HG03457 (cell line): ENCODE measurements at regions not wholly inside any gene's neighbourhood (a gene's known extent, or its start where the extent isn't known, plus 50 kb on each side); places are given as distances from the start of the nearest gene placed in this dataset.

Experiments used
- ATAC-seq: cut with Tn5 transposase; IDR thresholded peaks from one replicate; pipeline ENCODE4 v1.9.1; 2021; ENCODE audit warnings: moderate number of reproducible peaks; ENCODE audit not compliant: unreplicated experiment

GRCh38 chr2:16322308-16323125 lies 343.1 kb downstream of the CYRIA start:
- no peak for ATAC-seq

- no peak for ATAC-seq
These were observed 343.8 kb downstream of the CYRIA start for GRCh38 chr2:16321872-16322271.

GRCh38 chr2:16321256-16321655 lies 344.4 kb downstream of the CYRIA start:
- no peak for ATAC-seq

GRCh38 chr2:16320716-16321115 lies 344.9 kb downstream of the CYRIA start:
- ATAC-seq: no peak

GRCh38 chr2:16319551-16320121 lies 346.0 kb downstream of the CYRIA start:
- no peak for ATAC-seq

GRCh38 chr2:16318474-16319195 lies 347.0 kb downstream of the CYRIA start:
- no peak for ATAC-seq

GRCh38 chr2:16318051-16318450 lies 347.6 kb downstream of the CYRIA start:
- ATAC-seq: no peak

- ATAC-seq: no peak
These were observed 348.3 kb downstream of the CYRIA start for GRCh38 chr2:16317211-16317830.

- ATAC-seq: no peak
These were observed 349.0 kb downstream of the CYRIA start for GRCh38 chr2:16316456-16317210.

GRCh38 chr2:16315908-16316307 lies 349.7 kb downstream of the CYRIA start:
- no peak for ATAC-seq

GRCh38 chr2:16315458-16315835 lies 350.2 kb downstream of the CYRIA start:
- no peak for ATAC-seq

GRCh38 chr2:16314691-16315457 lies 350.8 kb downstream of the CYRIA start:
- no peak for ATAC-seq

- ATAC-seq: no peak
These were observed 351.6 kb downstream of the CYRIA start for GRCh38 chr2:16314001-16314400.

- ATAC-seq: no peak
These were observed 352.2 kb downstream of the CYRIA start for GRCh38 chr2:16313235-16313975.

GRCh38 chr2:16312771-16313170 lies 352.9 kb downstream of the CYRIA start:
- no peak for ATAC-seq

GRCh38 chr2:16311521-16312440 lies 353.9 kb downstream of the CYRIA start:
- no peak for ATAC-seq

GRCh38 chr2:16308816-16309215 lies 356.8 kb downstream of the CYRIA start:
- no peak for ATAC-seq

- no peak for ATAC-seq
These were observed 360.6 kb downstream of the CYRIA start for GRCh38 chr2:16304876-16305590.
